Skin epidermis (tissue), 12 donors: ENCODE measurements at regions not wholly inside any gene's neighbourhood (a gene's known extent, or its start where the extent isn't known, plus 50 kb on each side); places are given as distances from the start of the nearest gene placed in this dataset.

Experiments used
- H3K27ac ChIP-seq, 21 experiments: fragments of 200-600 bp; sonication (generic) in 11 of 21; one replicate each; pipeline ENCODE4 v1.5.0; 2020; ENCODE audit warnings: mild to moderate bottlenecking in 3 of 21, inconsistent platforms in 2 of 21, moderate library complexity in 2 of 21
- H3K4me3 ChIP-seq, 7 experiments: fragments of 200-600 bp; sonication (generic) in 2 of 7; one replicate each; pipeline ENCODE4 v1.5.0; 2020; ENCODE audit warnings: inconsistent platforms in 2 of 7, mild to moderate bottlenecking in 2 of 7, moderate library complexity in 1 of 7

GRCh38 chr3:127101411-127102187, 91.3 kb upstream of the PRR23E start:
- Histone ChIP-seq H3K4me3 (no peak overlapping the region), H3K27ac (no peak overlapping the region)

GRCh38 chr3:127102188-127102520, 90.8 kb upstream of the PRR23E start:
- Histone ChIP-seq H3K4me3 (no peak overlapping the region), H3K27ac (no peak overlapping the region)

GRCh38 chr3:127102587-127102986, 90.3 kb upstream of the PRR23E start:
- H3K27ac ChIP-seq = no peak overlapping the region
- no peak overlapping the region for H3K4me3 ChIP-seq

- Histone ChIP-seq H3K4me3 (no peak overlapping the region), H3K27ac (no peak overlapping the region)
These were observed 89.9 kb upstream of the PRR23E start for GRCh38 chr3:127103080-127103479.

- H3K27ac ChIP-seq = no peak overlapping the region
- no peak overlapping the region for H3K4me3 ChIP-seq
These were observed 88.3 kb upstream of the PRR23E start for GRCh38 chr3:127104586-127104985.

- H3K27ac ChIP-seq = no peak overlapping the region
These were observed 87.3 kb upstream of the PRR23E start for GRCh38 chr3:127105587-127105986.

GRCh38 chr3:127106053-127106452, 86.9 kb upstream of the PRR23E start:
- H3K4me3 ChIP-seq = no peak overlapping the region
- no peak overlapping the region for H3K27ac ChIP-seq

More at GRCh38 chr3:127105587-127105986, 87.3 kb upstream of the PRR23E start:
- H3K4me3 ChIP-seq = no peak overlapping the region

- Histone ChIP-seq H3K4me3 (no peak overlapping the region), H3K27ac (no peak overlapping the region)
These were observed 86.5 kb upstream of the PRR23E start for GRCh38 chr3:127106456-127106855.

GRCh38 chr3:127107002-127107401, 85.9 kb upstream of the PRR23E start:
- Histone ChIP-seq H3K27ac (no peak overlapping the region), H3K4me3 (no peak overlapping the region)

- no peak overlapping the region for H3K27ac ChIP-seq
- H3K4me3 ChIP-seq = no peak overlapping the region
These were observed 85.2 kb upstream of the PRR23E start for GRCh38 chr3:127107491-127108375.

- no peak overlapping the region for H3K4me3 ChIP-seq
These were observed 84.1 kb upstream of the PRR23E start for GRCh38 chr3:127108796-127109195.

GRCh38 chr3:127110982-127111693, 81.8 kb upstream of the PRR23E start:
- no peak overlapping the region for H3K27ac ChIP-seq
- no peak overlapping the region for H3K4me3 ChIP-seq

More at GRCh38 chr3:127108796-127109195, 84.1 kb upstream of the PRR23E start:
- no peak overlapping the region for H3K27ac ChIP-seq

- Histone ChIP-seq H3K27ac (no peak overlapping the region), H3K4me3 (no peak overlapping the region)
These were observed 79.9 kb upstream of the PRR23E start for GRCh38 chr3:127112796-127113570.

- Histone ChIP-seq H3K27ac (no peak overlapping the region), H3K4me3 (no peak overlapping the region)
These were observed 79.4 kb upstream of the PRR23E start for GRCh38 chr3:127113571-127113891.

- no peak overlapping the region for H3K27ac ChIP-seq
These were observed 78.4 kb upstream of the PRR23E start for GRCh38 chr3:127114337-127115070.

GRCh38 chr3:127115691-127116351, 77.1 kb upstream of the PRR23E start:
- no peak overlapping the region for H3K27ac ChIP-seq
- no peak overlapping the region for H3K4me3 ChIP-seq

More at GRCh38 chr3:127114337-127115070, 78.4 kb upstream of the PRR23E start:
- H3K4me3 ChIP-seq = no peak overlapping the region

GRCh38 chr3:127118366-127118765, 74.6 kb upstream of the PRR23E start:
- no peak overlapping the region for H3K4me3 ChIP-seq
- H3K27ac ChIP-seq = no peak overlapping the region

- Histone ChIP-seq H3K4me3 (no peak overlapping the region), H3K27ac (no peak overlapping the region)
These were observed 73.1 kb upstream of the PRR23E start for GRCh38 chr3:127119693-127120464.
